HG03460 (cell line): ENCODE measurements at regions not wholly inside any gene's neighbourhood (a gene's known extent, or its start where the extent isn't known, plus 50 kb on each side); places are given as distances from the start of the nearest gene placed in this dataset.

ENCODE experiments used
- ATAC-seq: cut with Tn5 transposase; IDR thresholded peaks from one replicate; pipeline ENCODE4 v1.9.1; 2021; ENCODE audit not compliant: unreplicated experiment

- no peak for ATAC-seq
These were observed 217.5 kb downstream of the SOX9 start for GRCh38 chr17:72338304-72338703.

- ATAC-seq: no peak
These were observed 218.3 kb downstream of the SOX9 start for GRCh38 chr17:72338847-72339790.

GRCh38 chr17:72340836-72341235 lies 220.0 kb downstream of the SOX9 start:
- ATAC-seq: no peak

- ATAC-seq: no peak
These were observed 221.2 kb downstream of the SOX9 start for GRCh38 chr17:72342061-72342460.

- ATAC-seq: no peak
These were observed 222.1 kb downstream of the SOX9 start for GRCh38 chr17:72342627-72343527.

GRCh38 chr17:72343911-72344310 lies 223.1 kb downstream of the SOX9 start:
- ATAC-seq: no peak

- ATAC-seq: no peak
These were observed 223.8 kb downstream of the SOX9 start for GRCh38 chr17:72344613-72345012.

GRCh38 chr17:72345088-72345487 lies 224.3 kb downstream of the SOX9 start:
- ATAC-seq: no peak

GRCh38 chr17:72345536-72345935 lies 224.7 kb downstream of the SOX9 start:
- ATAC-seq: no peak

GRCh38 chr17:72346306-72346705 lies 225.5 kb downstream of the SOX9 start:
- no peak for ATAC-seq

- ATAC-seq: no peak
These were observed 228.2 kb downstream of the SOX9 start for GRCh38 chr17:72349011-72349410.

GRCh38 chr17:72349491-72349995 lies 228.7 kb downstream of the SOX9 start:
- ATAC-seq: no peak

GRCh38 chr17:72350073-72350472 lies 229.3 kb downstream of the SOX9 start:
- ATAC-seq: no peak

- ATAC-seq: no peak
These were observed 230.5 kb downstream of the SOX9 start for GRCh38 chr17:72351365-72351764.

GRCh38 chr17:72351884-72352346 lies 231.1 kb downstream of the SOX9 start:
- no peak for ATAC-seq

GRCh38 chr17:72353502-72353901 lies 232.7 kb downstream of the SOX9 start:
- ATAC-seq: no peak

GRCh38 chr17:72354071-72354470 lies 233.3 kb downstream of the SOX9 start:
- ATAC-seq: no peak

- no peak for ATAC-seq
These were observed 237.0 kb downstream of the SOX9 start for GRCh38 chr17:72357764-72358365.

GRCh38 chr17:72358465-72358864 lies 237.6 kb downstream of the SOX9 start:
- ATAC-seq: no peak

GRCh38 chr17:72359274-72359673 lies 238.5 kb downstream of the SOX9 start:
- no peak for ATAC-seq

GRCh38 chr17:72359811-72360210 lies 239.0 kb downstream of the SOX9 start:
- ATAC-seq: no peak
